GM19025 (cell line): ENCODE measurements at regions not wholly inside any gene's neighbourhood (a gene's known extent, or its start where the extent isn't known, plus 50 kb on each side); places are given as distances from the start of the nearest gene placed in this dataset.

Source experiments
- ATAC-seq: cut with Tn5 transposase; IDR thresholded peaks from one replicate; pipeline ENCODE4 v1.9.1; 2021; ENCODE audit warnings: mild to moderate bottlenecking, low read depth, moderate library complexity; ENCODE audit not compliant: unreplicated experiment

DNA sequence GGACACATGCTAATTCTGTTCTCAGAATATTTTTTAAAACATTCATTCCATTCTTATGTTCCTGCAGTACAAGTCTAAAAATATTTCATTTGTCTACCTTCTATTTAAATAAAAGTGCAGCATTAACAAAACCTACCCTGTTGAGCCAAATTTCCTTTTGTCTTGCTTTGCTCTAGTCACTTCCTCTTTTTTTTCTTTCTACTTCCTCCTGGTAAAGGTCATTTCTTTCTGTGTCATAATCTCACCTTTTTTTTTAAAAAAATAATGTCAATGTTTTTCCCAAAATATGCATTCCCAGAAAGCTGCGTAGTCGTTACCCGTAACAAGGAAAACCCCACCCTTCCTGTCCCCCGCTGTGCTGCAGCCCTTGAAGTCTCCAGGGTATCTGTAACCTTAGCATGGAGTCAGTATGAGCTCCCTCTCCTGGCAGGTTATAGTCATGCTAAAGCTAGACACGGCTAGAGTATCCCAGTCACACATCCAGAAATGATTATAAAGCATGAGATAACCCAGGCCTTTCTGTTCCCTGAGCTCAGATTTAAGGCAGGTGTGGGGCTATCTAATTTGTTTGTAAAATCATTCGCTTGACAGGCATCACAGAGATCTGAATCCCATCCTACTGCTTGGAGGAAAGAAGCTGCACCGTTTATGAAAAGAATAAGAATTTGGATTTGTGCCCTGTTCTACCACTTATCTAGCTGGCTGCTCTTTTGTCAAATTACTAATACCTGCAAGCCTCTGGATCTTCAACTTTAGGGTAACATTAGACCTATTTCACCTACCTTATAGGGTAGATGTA, 51.1 kb upstream of the EED start:
- ATAC-seq = peak; percentile 97

DNA sequence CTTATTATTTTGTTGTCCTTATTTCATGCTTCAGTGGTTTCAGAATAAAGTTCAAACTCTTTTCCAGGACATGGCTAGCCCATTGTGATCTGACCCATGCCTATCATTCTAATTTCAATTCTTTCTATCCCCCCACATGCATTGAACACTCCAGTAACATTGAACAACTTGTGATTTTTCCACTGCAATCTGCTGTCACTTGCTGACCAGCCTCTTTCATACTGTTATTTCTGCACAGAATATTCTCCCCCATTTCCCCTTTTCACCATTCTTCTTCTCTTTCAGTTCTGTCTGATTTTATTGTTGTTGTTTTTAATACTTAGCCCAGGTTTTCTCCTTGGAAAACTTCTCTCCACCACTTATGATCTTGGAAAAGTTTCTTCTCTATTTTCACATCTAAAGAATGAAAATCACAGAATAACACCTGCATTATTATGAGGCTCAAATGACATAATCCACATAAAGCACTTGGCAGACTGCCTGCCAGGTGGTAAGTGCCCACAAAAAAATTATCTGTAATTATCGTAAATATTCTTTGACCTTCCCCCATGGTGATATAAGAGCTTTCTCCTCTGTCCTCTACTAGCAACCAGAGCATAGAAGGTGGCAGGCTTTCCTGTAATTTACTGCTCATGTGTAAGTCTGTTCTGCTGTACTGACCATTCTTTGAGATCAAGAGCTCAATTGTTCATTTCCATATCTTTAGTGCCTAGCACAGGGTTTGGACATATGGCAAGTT, 51.9 kb upstream of the EED start:
- ATAC-seq = no peak

DNA sequence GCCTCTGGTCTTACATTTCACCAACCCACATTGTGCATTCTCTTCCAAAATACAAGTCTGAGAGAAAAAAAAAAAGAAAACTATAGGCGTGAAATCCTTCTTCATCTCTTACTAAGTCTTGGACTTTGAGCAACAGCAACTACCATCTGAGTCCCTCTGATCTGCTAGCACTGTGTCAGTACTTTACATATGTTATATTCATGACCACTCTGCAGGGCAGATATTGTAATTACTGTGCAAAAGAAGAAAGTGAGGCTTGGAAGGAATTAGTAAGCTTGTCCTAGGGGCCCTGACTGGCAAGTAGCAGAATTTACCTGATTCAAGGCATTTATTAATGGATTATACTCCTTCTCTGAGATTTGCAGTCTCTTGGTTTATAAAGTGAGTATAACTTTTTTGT, 52.7 kb upstream of the EED start:
- ATAC-seq = no peak

DNA sequence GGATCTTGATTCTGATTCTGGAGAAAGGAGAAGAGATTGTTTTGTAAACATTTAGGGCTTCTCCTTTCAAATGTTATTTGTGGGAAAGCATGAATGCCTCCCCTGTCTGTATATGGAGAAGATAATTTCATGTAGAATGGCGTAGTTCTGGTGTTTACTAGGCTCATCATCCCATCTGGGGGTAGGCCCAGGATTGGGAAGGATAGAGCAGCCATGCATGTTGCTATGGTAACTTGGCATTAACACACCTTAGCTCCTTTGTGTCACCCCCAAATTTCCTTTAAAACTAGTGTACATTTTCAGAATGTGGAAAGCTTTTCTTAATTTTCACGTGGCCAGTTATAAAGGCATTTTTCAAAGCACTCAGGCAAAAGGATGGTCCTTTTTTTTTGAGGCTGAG, 57.5 kb upstream of the EED start:
- no peak for ATAC-seq

DNA sequence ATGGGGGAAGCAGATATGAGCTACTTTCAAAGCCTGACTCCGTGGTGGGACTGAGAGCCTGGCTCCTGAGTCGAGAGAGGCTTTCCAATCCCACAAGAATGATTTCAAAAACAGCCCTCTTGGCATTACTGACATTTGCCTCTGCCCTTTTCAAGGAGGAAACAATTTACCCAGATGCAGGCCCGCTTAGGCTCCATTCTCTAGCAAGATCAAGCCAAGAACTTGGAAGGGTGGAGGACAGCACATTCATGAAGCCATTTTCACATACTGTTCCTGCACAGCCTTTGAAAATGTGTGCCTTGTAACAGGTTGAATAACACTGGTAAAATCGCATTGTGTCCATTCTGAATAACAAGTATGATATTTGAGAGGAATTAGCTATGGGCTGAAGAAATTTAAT, 58.2 kb upstream of the EED start:
- ATAC-seq = no peak

DNA sequence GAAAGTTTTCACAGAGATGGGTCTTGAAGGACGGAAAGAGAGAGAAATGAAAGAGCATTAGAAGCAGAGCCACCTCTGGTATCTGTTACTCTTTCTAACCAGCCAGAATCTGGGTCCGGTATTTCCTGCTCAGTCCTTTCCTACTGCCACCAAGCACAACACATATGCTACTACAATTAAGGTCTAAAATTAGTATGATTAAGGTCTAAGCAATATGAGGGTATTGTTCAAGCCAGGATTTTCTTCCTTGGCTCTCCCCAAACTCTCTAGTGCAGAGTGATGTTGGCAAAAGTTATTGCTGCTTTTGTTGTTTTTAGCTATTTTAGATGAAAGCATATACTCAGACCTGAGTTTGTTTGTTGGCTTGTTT, 59.2 kb upstream of the EED start:
- ATAC-seq = no peak

DNA sequence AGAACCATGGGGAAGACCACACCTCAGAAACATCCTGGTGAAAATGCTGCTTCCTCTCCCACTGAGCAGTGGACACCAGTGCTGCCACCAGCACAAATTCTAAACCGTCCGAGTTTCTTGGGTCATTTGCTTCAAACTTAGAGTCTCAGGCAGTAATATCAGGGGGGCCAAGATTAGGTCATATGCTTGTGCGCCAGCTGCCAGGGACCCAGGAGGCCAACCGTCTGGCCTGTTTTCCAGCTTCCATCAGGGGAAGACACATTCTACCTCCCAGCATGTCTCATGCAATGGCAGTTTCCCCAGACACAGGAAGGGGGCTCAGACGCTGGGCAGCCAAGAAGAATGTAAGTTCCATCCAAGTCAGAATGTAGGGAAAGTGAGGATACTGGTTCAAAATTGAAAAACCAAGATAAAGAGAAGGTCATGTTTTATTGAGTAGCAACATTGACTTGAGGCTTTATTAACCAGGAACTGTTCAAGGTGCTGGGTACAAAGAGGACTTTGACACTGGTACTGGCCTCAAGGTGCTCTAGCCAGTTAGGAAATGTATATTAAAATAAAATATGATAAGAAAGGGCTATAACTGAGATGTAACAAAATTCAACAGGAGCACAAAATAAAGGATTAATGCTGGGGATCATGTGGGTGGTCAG, 59.7 kb upstream of the EED start:
- no peak for ATAC-seq

DNA sequence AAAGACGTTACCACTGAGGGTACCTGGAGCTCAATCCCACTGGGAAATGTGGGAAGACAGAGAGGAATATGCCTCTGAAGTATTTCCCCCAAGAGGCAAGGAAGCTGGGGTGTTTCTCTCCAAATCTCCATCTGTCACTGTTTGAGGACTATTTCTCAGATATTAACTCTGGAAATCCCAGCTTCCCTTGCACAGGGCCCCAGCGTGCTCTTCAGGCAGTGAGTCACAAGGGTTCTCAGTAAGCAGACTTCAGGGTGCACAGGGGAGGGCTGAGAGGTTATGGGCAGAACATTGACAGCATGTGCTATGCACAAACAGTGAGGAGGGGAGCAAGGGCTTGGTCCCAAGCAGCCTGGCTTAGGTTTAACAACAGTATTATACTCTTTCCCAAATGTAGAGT, 60.9 kb upstream of the EED start:
- ATAC-seq = no peak

DNA sequence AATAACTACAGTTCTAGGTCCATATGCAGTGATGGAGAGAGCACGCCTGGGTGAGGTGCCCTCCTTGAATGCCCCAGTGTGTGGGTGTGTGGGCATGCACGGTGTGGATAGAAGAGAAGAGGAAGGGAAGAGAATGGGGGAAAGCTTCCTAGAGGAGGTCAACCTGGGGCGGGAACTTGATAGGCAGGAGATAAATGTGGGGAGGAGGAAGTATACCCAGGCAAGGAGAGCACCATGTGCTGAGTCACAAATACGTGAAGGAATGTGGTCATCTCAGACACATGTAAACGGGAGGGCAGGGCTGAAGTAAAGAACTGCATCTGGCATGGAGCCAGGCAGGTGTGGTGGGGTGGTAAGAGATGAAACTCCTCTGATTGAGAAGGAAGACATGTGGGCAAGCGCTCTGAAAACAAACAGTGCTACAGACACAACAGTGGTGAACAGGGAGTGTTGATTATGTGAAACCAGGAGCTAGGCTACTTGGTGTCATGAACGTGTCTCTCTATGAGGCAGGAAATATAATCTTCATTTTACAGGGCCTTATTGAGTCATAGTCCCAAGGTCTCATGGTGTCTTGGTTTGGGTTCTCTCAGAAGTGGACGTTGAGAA, 61.5 kb upstream of the EED start:
- ATAC-seq = peak; percentile 93

DNA sequence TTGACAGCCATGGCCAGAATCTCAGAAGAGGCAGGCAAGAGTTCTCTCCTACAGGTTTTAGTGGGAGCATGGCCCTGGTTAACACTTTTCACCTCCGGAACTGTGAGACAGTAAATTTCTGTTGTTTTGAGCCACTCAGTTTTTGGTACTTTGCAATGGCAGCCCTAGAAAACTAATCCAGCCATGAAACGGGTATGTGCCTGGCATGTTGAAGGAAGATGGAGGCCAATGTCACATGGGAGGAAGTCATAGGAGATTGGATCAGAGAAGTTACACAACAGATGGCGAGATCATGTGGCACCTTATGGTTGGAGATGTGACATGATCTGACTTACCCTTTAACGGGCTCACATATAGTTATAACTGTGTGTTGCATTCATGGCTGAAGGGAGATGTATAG, 63.2 kb upstream of the EED start:
- no peak for ATAC-seq

DNA sequence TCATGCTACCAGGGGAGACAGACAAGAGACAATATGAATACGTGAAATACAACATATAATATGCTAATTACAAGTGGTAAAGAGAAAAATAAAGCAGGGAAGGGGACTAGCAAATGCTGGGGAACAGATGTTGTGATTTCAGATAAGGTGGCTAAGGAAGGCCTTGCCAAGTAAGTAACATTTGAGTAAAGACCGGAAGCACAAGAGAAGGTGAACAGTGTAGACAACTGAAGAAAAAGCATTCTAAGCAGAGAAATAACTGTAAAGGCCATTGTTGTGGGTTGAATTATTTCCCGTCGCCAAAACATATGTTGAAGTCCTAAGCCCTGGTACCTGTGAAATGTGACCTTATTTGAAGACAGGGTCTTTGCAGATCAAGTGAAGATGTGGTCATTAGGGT, 63.7 kb upstream of the EED start:
- ATAC-seq = no peak

DNA sequence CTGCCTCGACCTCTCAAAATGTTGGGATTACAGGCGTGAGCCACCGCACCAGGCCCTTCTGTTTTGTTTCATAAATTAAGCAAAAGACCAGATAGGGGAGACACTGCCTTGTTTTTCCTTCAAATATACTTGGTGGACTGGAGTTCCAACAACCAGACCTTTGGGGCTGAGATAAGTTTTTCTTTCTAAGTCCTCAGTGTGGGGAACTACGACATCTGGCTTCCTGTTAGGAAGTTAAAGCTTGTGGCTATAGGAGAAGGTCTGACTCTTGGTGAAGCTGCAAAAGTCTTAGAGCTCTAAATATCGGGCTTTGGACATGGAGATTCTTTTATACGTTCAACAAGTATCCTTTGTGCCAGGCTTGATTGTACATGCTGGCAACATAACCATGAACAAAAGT, 64.1 kb upstream of the EED start:
- ATAC-seq = no peak

DNA sequence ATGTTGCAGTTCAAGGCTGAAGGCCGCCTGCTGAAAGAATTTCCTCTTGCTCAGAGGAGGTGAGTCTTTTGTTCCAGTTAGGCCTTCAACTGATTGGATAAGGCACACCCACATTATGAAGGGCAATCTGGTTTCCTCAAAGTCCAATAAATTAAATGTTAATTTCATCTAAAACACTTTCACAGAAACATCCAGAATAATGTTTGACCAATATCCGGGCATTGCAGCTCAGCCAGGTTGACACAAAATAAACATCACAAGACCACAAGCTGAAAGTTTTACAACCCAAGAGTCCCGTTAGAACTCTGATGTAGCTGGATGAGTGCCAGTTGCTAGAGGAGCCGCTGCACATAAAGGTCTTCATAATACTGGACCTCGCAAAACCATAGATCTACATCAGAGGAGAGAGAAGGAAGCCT, 64.9 kb upstream of the EED start:
- no peak for ATAC-seq

DNA sequence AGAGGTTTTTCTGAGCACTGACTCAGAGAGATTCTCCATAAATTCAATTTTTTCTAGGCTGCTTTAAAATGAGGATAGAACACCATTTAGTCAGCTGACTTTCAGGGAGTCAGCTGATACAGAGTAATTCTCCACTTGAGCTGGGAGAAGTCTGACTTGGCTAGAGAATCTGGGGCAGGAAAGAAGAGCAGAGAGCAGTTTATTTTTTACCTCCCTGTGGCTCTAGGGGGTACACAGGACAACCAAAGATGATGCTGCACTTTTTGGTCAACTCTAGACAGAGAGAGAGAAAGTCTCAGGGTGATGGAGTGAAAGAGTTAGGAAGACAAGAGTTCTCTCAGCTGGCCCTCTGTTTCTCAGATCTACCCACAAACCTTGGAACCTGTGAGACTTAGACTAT, 67.3 kb upstream of the EED start:
- no peak for ATAC-seq

DNA sequence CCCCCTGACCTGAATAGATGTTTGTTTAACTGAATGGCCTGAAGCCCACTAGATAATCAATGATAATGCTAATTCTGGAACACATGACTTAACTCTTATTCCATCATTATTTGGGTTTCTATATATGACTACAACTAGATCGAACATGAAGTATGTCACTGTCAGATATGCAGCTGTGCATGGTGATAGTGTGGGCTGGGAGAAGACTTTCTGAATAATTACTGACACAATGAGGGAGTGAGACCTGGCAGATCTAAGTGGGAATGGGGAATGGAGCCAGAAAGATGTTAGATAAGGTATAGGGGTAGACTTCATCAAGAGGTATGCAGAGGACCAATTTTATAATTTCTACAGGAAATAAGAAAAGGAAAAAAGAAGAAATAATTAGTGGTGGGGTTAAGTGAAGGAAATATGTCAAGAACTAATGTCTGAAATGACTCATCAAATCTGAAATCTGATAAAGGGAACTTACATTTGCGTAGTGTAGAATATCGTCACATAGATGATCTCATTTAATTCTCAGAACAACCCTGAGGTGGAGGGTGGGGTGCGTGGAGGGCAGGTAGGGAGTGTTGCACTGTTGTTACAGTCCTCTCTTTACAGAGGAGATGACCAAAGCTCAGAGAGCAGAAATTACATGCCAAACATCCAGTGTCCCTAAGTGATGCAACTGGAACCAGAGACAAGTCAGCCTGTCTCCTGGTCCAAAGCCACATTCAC, 68.2 kb upstream of the EED start:
- ATAC-seq = no peak

DNA sequence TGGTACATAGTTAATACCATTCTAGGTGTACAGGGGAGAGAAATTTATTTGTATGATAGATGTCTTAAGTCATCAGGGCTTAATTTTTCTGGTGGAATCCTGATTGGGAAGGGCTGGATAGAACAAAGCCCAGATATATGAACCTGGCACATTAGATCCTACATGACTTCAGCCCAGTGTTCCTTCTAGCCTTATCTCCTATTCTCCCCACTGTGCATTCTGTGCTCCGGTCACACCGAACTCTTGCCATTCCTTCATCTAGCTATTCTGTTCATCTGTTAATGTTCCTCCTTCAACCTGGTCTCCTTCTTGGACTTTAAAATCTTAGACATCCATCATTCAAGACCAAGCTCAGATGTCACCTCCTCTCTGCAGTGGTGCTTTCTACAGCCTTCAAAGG, 68.9 kb upstream of the EED start:
- no peak for ATAC-seq

DNA sequence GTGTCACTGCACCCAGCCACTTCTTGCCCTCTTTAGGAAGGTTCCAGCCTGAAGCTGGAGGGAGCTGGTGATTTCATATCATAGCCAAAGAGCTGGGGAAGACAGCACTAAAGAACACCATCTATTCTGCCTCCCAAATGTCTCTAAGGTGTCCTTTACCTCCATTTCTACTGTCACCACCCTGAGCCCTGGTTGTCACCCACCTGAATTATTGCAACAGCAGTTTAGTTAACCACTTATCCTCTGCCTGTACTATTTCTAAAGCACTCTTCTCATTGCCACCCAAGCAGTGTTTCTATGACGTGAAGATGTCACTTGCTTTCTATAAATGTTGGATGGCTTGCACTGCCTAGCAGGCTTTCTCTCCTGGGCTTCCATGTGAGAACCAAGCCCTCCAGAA, 69.4 kb upstream of the EED start:
- no peak for ATAC-seq

DNA sequence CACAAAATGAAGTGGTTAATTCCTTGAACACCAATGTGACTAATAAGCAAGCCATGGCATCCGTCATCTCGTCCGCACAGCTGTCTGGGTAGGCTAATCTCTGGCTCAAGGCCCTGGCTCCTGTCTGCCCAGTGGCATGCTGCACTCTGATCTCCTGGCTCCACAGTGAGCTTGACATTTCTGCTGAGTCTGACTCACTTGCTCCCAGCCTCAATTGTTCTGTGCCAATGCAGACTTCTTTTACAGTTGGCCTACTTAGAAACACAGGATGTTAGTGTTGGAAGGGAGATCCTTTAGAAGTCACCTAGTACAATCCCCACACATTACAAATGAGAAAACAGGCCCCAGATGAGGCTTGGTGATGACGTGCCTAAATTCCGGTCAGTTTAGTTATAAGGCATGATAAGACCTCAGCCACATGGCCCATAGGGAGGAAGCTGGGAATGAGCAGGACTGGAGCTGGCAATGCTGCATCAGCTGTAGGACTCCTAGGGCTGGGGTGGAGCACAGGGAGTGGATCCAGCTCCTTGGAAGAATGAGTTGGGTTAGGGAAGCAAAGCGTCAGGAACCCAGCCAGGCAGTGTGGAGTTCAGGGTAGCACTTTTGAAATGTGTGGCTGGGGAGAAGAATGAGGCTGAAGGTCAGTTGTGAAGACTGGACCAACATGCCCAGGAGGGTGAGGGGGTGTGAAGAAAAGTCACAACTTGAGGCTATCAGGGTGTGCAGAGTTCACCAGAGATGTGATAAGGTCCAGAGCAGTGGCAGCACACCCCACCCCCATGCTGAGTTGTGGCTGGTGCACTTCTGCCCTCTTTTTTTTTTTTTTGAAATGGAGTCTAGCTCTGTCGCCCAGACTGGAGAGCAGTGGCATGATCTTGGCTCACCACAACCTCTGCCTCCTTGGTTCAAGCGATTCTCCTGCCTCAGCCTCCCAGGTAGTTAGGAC, 70.2 kb upstream of the EED start:
- ATAC-seq = no peak

DNA sequence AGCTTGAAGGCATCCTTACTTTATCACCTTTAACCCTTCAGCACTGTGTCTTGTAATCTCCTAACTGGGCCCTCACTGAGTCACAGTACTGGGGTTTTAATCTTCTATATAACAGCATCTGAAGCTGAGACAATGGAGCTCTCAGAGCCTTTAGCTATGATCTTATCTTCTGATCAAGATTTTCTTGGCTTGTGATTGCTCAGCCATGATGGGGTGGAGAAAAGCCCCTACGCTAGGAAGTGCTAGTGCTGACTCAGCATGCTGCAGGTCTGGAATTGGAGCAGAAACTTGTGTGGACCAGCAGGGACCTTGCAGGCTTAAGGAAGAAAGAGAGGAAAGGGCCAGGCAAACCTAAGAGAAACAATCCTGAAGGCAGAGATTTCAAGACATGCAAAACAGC, 71.7 kb upstream of the EED start:
- ATAC-seq = no peak

DNA sequence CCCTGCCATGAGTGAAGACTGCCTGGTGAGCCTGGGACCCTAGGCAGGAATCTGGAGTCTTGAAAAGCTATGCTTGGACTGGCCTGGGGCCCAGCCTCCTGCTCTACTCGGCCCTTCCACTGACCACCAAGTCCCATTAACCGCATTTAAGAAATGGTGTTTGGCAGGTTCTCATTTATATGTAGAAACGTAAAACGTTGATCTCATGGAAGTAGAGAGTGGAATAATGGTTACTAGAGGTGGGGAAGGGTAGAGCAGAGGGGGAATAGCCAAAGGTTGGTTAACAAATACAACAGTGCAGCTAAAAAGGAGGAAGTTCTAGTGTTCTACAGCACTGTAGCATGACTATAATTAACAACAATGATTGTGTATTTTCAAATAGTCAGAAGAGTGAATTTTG, 72.9 kb upstream of the EED start:
- no peak for ATAC-seq
